ENCODE measurements at regions not wholly inside any gene's neighbourhood (a gene's known extent, or its start where the extent isn't known, plus 50 kb on each side); places are given as distances from the start of the nearest gene placed in this dataset.
"Not testable (repeated sequence)": the region's sequence is repeated elsewhere in the genome, so short reads cannot be mapped to it uniquely, and the experiment has no call there.

DNA sequence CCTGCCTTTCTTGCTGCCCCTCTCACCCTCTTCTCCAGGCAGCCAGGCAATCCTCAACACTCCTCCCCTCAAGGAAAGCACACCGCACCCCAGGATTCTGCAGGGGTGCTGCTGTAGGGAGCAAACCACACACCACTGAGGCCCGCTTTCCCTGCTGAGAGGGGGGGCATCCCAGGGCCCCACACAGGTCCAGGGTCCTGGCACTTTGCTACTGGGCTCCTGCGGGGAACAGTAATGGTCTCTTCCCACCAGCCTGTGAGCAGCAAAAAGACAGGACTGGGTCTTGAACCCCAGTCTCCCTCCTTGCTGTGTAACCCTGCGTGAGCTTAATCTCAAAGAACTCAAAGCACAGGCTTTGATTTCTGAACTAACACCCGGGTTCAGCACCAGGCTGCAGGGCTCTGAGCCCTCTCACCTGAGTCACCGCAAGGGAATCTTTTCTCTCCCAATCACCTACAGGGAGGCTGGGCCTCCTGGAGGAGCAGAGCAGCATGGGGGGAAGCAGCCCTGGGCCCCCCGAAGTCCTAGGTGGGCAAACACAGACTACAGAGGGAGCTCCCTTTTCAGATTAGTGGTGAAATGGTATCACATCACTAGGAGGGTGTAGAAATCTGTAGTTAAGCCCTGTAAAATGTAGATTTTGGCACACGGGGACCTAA is 232.6 kb downstream of the POTEG start:
- H3K4me1 ChIP-seq (replicated peaks in 1 of 2; ENCODE audit: control insufficient read depth in 2 of 2, insufficient read depth in 2 of 2, low read length in 2 of 2); H2AFZ ChIP-seq (ENCODE audit: low read depth, low read length); H3K27ac ChIP-seq (ENCODE audit: extremely low read depth, low read depth, low read length); H3K27me3 ChIP-seq (ENCODE audit: control insufficient read depth in 2 of 2, insufficient read depth in 2 of 2, low read length in 2 of 2); H3K36me3 ChIP-seq (ENCODE audit: control insufficient read depth, insufficient read depth, low read length); CTCF ChIA-PET (ENCODE audit: low intra/inter-chr PET ratio); H3K9ac ChIP-seq (ENCODE audit: insufficient read depth in 1 of 2, low read depth in 2 of 2, low read length in 2 of 2); FAIRE-seq; H3K4me3 ChIP-seq; BruUV-seq (replicated peaks); intact Hi-C loops (cut with micrococcal nuclease); DNase-seq (ENCODE audit: extremely low read depth in 1 of 4, low spot score in 3 of 4); H3K79me2 ChIP-seq (ENCODE audit: control insufficient read depth, insufficient read depth, low read length); in situ Hi-C loops (cut with MboI); H3K4me2 ChIP-seq (ENCODE audit: insufficient read depth, low read length); POLR2A ChIA-PET; H3K9me3 ChIP-seq (replicated peaks; ENCODE audit: control insufficient read depth, insufficient read depth, low read depth, low read length); H3K9me1 ChIP-seq (ENCODE audit: control insufficient read depth, insufficient read depth, low read length); ATAC-seq; H4K20me1 ChIP-seq (replicated peaks; ENCODE audit: control insufficient read depth, insufficient read depth, low read length): not testable (repeated sequence)
- no CpG with 5 or more reads among the region's 8 CpGs for WGBS (ENCODE audit: insufficient coverage, low coverage, missing lambda C conversion rate)

DNA sequence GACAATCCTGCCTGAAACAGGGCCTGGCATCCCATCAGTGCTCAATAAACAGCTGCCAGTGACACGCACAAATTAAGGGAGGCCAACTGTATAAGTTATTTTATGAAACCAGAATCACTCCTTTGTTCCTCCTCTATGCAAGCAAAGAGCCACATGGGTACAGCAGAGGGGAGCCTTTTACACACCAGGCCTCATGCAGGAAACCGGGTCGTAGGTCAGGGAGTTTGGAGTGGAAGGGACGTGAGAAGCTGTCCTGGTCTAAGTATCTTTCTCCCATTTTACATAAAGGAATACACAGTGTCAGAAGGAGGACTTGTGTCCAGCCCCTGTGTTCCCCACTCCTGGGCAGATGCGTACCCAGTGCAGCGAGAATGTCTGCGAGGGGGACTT is 232.1 kb downstream of the POTEG start:
- H3K79me2 ChIP-seq (ENCODE audit: control insufficient read depth, insufficient read depth, low read length); H3K4me2 ChIP-seq (ENCODE audit: insufficient read depth, low read length); H3K36me3 ChIP-seq (ENCODE audit: control insufficient read depth, insufficient read depth, low read length); H3K9me1 ChIP-seq (ENCODE audit: control insufficient read depth, insufficient read depth, low read length); in situ Hi-C loops (cut with MboI); H3K9me3 ChIP-seq (replicated peaks; ENCODE audit: control insufficient read depth, insufficient read depth, low read depth, low read length); H3K4me1 ChIP-seq (replicated peaks in 1 of 2; ENCODE audit: control insufficient read depth in 2 of 2, insufficient read depth in 2 of 2, low read length in 2 of 2); intact Hi-C loops (cut with micrococcal nuclease); BruUV-seq (replicated peaks); H3K4me3 ChIP-seq; CTCF ChIA-PET (ENCODE audit: low intra/inter-chr PET ratio); POLR2A ChIA-PET; H3K9ac ChIP-seq (ENCODE audit: insufficient read depth in 1 of 2, low read depth in 2 of 2, low read length in 2 of 2); DNase-seq (ENCODE audit: extremely low read depth in 1 of 4, low spot score in 3 of 4); ATAC-seq; FAIRE-seq; H4K20me1 ChIP-seq (replicated peaks; ENCODE audit: control insufficient read depth, insufficient read depth, low read length); H3K27ac ChIP-seq (ENCODE audit: extremely low read depth, low read depth, low read length); H3K27me3 ChIP-seq (ENCODE audit: control insufficient read depth in 2 of 2, insufficient read depth in 2 of 2, low read length in 2 of 2); H2AFZ ChIP-seq (ENCODE audit: low read depth, low read length): not testable (repeated sequence)
- 10% methylated on average over 2 of the region's 7 CpGs for WGBS (ENCODE audit: insufficient coverage, low coverage, missing lambda C conversion rate)

DNA sequence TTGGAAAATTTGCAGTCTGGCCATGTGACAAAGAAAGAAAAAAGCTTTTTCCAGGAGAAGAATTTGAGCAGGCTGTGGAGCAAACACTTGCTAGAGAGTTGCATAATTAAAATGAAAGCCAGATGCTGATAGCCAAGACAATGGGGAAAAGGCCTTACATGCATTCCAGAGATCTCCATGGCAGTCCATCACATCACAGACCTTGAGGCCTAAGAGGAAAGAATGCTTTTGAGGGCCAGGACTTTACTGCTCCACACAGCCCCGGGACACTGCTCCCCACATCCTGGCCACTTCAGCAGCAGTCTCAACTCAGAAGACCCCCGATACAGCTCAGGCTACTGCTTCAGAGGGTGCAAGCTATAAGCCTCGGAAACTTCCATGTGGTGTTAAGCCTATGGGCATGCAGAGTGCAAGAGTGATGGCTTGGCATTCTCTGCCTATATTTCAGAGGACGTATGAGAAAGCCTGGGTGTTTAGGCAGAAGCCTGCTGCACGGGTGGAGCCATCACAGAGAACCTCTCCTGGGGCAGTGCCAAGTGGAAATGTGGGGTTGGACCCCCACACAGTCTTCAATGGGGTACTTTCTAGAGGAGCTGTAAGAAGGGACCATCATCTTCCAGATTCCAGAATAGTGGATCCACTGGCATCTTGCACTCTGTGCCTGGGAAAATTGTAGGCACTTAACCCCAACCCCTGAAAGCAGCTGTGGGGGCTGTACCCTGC is 230.7 kb downstream of the POTEG start:
- H3K36me3 ChIP-seq (ENCODE audit: control insufficient read depth, insufficient read depth, low read length); H4K20me1 ChIP-seq (replicated peaks; ENCODE audit: control insufficient read depth, insufficient read depth, low read length); H3K27ac ChIP-seq (ENCODE audit: extremely low read depth, low read depth, low read length); in situ Hi-C loops (cut with MboI); CTCF ChIA-PET (ENCODE audit: low intra/inter-chr PET ratio); H3K4me3 ChIP-seq; ATAC-seq; H3K4me2 ChIP-seq (ENCODE audit: insufficient read depth, low read length); H3K79me2 ChIP-seq (ENCODE audit: control insufficient read depth, insufficient read depth, low read length); BruUV-seq (replicated peaks); H3K4me1 ChIP-seq (replicated peaks in 1 of 2; ENCODE audit: control insufficient read depth in 2 of 2, insufficient read depth in 2 of 2, low read length in 2 of 2); DNase-seq (ENCODE audit: extremely low read depth in 1 of 4, low spot score in 3 of 4); H3K9me1 ChIP-seq (ENCODE audit: control insufficient read depth, insufficient read depth, low read length); POLR2A ChIA-PET; FAIRE-seq; H3K9ac ChIP-seq (ENCODE audit: insufficient read depth in 1 of 2, low read depth in 2 of 2, low read length in 2 of 2); H3K27me3 ChIP-seq (ENCODE audit: control insufficient read depth in 2 of 2, insufficient read depth in 2 of 2, low read length in 2 of 2); H2AFZ ChIP-seq (ENCODE audit: low read depth, low read length); H3K9me3 ChIP-seq (replicated peaks; ENCODE audit: control insufficient read depth, insufficient read depth, low read depth, low read length); intact Hi-C loops (cut with micrococcal nuclease): not testable (repeated sequence)
- WGBS (ENCODE audit: insufficient coverage, low coverage, missing lambda C conversion rate), result 6% methylated on average over 2 of the region's 5 CpGs

DNA sequence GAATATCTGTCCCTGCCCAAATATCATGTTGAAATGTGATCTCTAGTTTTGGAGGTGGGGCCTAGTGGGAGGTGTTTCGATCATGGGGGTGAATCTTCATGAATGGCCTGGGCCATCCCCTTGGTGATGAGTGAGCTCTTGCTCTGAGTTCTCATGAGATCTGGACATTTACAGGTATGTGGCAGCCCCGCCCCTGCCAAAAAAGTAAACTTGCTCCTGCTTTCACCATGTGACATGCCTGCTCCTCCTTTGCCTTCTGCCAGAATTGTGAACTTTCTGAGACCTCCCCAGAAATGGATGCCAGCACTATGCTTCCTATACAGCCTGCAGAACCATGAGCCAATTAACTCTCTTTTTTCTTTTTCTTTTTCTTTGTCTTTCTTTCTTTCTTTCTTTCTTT is 229.3 kb downstream of the POTEG start:
- H3K9me3 ChIP-seq (replicated peaks; ENCODE audit: control insufficient read depth, insufficient read depth, low read depth, low read length); H3K9me1 ChIP-seq (ENCODE audit: control insufficient read depth, insufficient read depth, low read length); FAIRE-seq; DNase-seq (ENCODE audit: extremely low read depth in 1 of 4, low spot score in 3 of 4); ATAC-seq; H3K36me3 ChIP-seq (ENCODE audit: control insufficient read depth, insufficient read depth, low read length); BruUV-seq (replicated peaks); H3K27ac ChIP-seq (ENCODE audit: extremely low read depth, low read depth, low read length); H3K79me2 ChIP-seq (ENCODE audit: control insufficient read depth, insufficient read depth, low read length); in situ Hi-C loops (cut with MboI); H3K27me3 ChIP-seq (ENCODE audit: control insufficient read depth in 2 of 2, insufficient read depth in 2 of 2, low read length in 2 of 2); H3K4me2 ChIP-seq (ENCODE audit: insufficient read depth, low read length); POLR2A ChIA-PET; H4K20me1 ChIP-seq (replicated peaks; ENCODE audit: control insufficient read depth, insufficient read depth, low read length); CTCF ChIA-PET (ENCODE audit: low intra/inter-chr PET ratio); H3K4me1 ChIP-seq (replicated peaks in 1 of 2; ENCODE audit: control insufficient read depth in 2 of 2, insufficient read depth in 2 of 2, low read length in 2 of 2); H3K9ac ChIP-seq (ENCODE audit: insufficient read depth in 1 of 2, low read depth in 2 of 2, low read length in 2 of 2); intact Hi-C loops (cut with micrococcal nuclease); H3K4me3 ChIP-seq; H2AFZ ChIP-seq (ENCODE audit: low read depth, low read length): not testable (repeated sequence)
- WGBS (ENCODE audit: insufficient coverage, low coverage, missing lambda C conversion rate), result 0% methylated on average over 2 of the region's 2 CpGs
